ENCODE measurements at regions not wholly inside any gene's neighbourhood (a gene's known extent, or its start where the extent isn't known, plus 50 kb on each side); places are given as distances from the start of the nearest gene placed in this dataset.

- TF ChIP-seq CTCF (IDR thresholded peaks at IDR 0.05; ENCODE audit: poor library complexity, severe bottlenecking), result no peak
- ATAC-seq (ENCODE audit: low read depth) (no peak), DNase-seq (ENCODE audit: low spot score) (no peak)
Observed at GRCh38 chr12:30361145-30361544, 334.5 kb downstream of the IPO8 start.

GRCh38 chr12:30358671-30359070 is 337.0 kb downstream of the IPO8 start:
- Histone ChIP-seq H3K4me1 (ENCODE audit: insufficient read depth, poor library complexity, severe bottlenecking) (no peaks in the 10 kb centered on the region), H3K9me3 (ENCODE audit: severe bottlenecking) (no peaks in the 10 kb centered on the region), H3K27me3 (ENCODE audit: insufficient read depth, poor library complexity, severe bottlenecking) (no peaks in the 10 kb centered on the region), H3K27ac (ENCODE audit: poor library complexity, severe bottlenecking) (no peak overlapping the region), H3K36me3 (ENCODE audit: low read depth) (no peaks in the 10 kb centered on the region), H3K4me3 (ENCODE audit: severe bottlenecking) (no peak overlapping the region)
- no peak for ATAC-seq (ENCODE audit: low read depth)
- DNase-seq (ENCODE audit: low spot score), result no peak
- TF ChIP-seq CTCF (IDR thresholded peaks at IDR 0.05; ENCODE audit: poor library complexity, severe bottlenecking), result no peak

More at GRCh38 chr12:30361145-30361544, 334.5 kb downstream of the IPO8 start:
- Histone ChIP-seq H3K4me3 (ENCODE audit: severe bottlenecking) (no peak overlapping the region), H3K9me3 (ENCODE audit: severe bottlenecking) (no peaks in the 10 kb centered on the region), H3K36me3 (ENCODE audit: low read depth) (no peaks in the 10 kb centered on the region), H3K4me1 (ENCODE audit: insufficient read depth, poor library complexity, severe bottlenecking) (no peaks in the 10 kb centered on the region), H3K27me3 (ENCODE audit: insufficient read depth, poor library complexity, severe bottlenecking) (no peaks in the 10 kb centered on the region), H3K27ac (ENCODE audit: poor library complexity, severe bottlenecking) (no peak overlapping the region)

- H3K4me3 ChIP-seq (ENCODE audit: severe bottlenecking), result no peak overlapping the region
- no peaks in the 10 kb centered on the region for H3K36me3 ChIP-seq (ENCODE audit: low read depth)
- no peak overlapping the region for H3K27ac ChIP-seq (ENCODE audit: poor library complexity, severe bottlenecking)
- no peak for ATAC-seq (ENCODE audit: low read depth)
- no peaks in the 10 kb centered on the region for H3K9me3 ChIP-seq (ENCODE audit: severe bottlenecking)
- no peaks in the 10 kb centered on the region for H3K4me1 ChIP-seq (ENCODE audit: insufficient read depth, poor library complexity, severe bottlenecking)
- H3K27me3 ChIP-seq (ENCODE audit: insufficient read depth, poor library complexity, severe bottlenecking), result no peaks in the 10 kb centered on the region
- DNase-seq (ENCODE audit: low spot score), result no peak
- TF ChIP-seq CTCF (IDR thresholded peaks at IDR 0.05; ENCODE audit: poor library complexity, severe bottlenecking), result no peak
Observed at GRCh38 chr12:30357766-30358490, 337.7 kb downstream of the IPO8 start.

GRCh38 chr12:30345744-30346471 is 349.8 kb downstream of the IPO8 start:
- Histone ChIP-seq H3K4me3 (ENCODE audit: severe bottlenecking) (no peak overlapping the region), H3K4me1 (ENCODE audit: insufficient read depth, poor library complexity, severe bottlenecking) (no peaks in the 10 kb centered on the region), H3K36me3 (ENCODE audit: low read depth) (no peaks in the 10 kb centered on the region), H3K9me3 (ENCODE audit: severe bottlenecking) (no peaks in the 10 kb centered on the region), H3K27ac (ENCODE audit: poor library complexity, severe bottlenecking) (no peak overlapping the region), H3K27me3 (ENCODE audit: insufficient read depth, poor library complexity, severe bottlenecking) (no peaks in the 10 kb centered on the region)
- no peak for TF ChIP-seq CTCF (IDR thresholded peaks at IDR 0.05; ENCODE audit: poor library complexity, severe bottlenecking)
- ATAC-seq (ENCODE audit: low read depth) (no peak), DNase-seq (ENCODE audit: low spot score) (no peak)

GRCh38 chr12:30330565-30330964 is 365.1 kb downstream of the IPO8 start:
- ATAC-seq (ENCODE audit: low read depth), result no peak
- no peak for DNase-seq (ENCODE audit: low spot score)
- no peak for TF ChIP-seq CTCF (IDR thresholded peaks at IDR 0.05; ENCODE audit: poor library complexity, severe bottlenecking)
- no peaks in the 10 kb centered on the region for H3K27me3 ChIP-seq (ENCODE audit: insufficient read depth, poor library complexity, severe bottlenecking)
- H3K9me3 ChIP-seq (ENCODE audit: severe bottlenecking), result no peaks in the 10 kb centered on the region
- H3K36me3 ChIP-seq (ENCODE audit: low read depth), result no peaks in the 10 kb centered on the region
- H3K4me3 ChIP-seq (ENCODE audit: severe bottlenecking), result no peak overlapping the region
- H3K27ac ChIP-seq (ENCODE audit: poor library complexity, severe bottlenecking), result no peak overlapping the region
- no peaks in the 10 kb centered on the region for H3K4me1 ChIP-seq (ENCODE audit: insufficient read depth, poor library complexity, severe bottlenecking)

Measured in RWPE2 (cell line).